ENCODE measurements at regions not wholly inside any gene's neighbourhood (a gene's known extent, or its start where the extent isn't known, plus 50 kb on each side); places are given as distances from the start of the nearest gene placed in this dataset.

DNA sequence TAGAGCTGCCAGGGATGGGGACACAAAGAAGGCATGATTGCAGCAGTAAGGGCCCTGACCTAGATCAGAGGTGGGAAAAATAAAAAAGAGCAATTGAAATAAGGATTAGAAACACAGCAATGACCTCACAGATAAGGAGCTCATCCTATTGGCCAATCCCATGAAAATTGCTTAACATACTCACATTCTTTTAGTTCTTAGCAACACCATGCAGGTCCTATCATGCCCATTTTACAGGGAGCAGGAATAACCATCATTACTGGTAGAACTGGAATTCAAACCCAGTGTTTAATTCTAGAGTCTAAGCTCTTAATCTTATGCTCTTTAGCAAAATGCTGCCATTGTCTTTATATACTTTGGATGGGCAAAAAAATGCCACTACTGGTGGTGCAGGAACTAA is 267.7 kb downstream of the RNF144B start:
- Histone ChIP-seq H3K79me1 (ENCODE audit: low read depth, low read length) (no peaks in the 10 kb centered on the region), H4K91ac (replicated peaks; ENCODE audit: insufficient read length, low read length) (no peak overlapping the region), H2BK12ac (ENCODE audit: low read depth, low read length) (no peak overlapping the region), H4K20me1 (replicated peaks in 1 of 2; ENCODE audit: control insufficient read depth in 1 of 2, insufficient read depth in 2 of 2, low read length in 2 of 2) (no peaks in the 10 kb centered on the region), H3K4me3 (ENCODE audit: extremely low read depth in 1 of 4, insufficient read depth in 2 of 4, low read depth in 3 of 4, low read length in 4 of 4) (no peak overlapping the region), H2AFZ (ENCODE audit: low read length) (no peak overlapping the region), H3K4me1 (replicated peaks in 1 of 4; ENCODE audit: control insufficient read depth in 3 of 4, insufficient read depth in 4 of 4, low read length in 3 of 4) (0 out of 7 replicates have a peak, but pooled peaks cover 0 to 4% (median 1%) of the 10 kb centered on the region in 4 experiments), H4K5ac (ENCODE audit: insufficient read length, low read depth, low read length) (no peak overlapping the region), H3K9ac (replicated peaks in 1 of 4; ENCODE audit: extremely low read depth in 1 of 4, low read depth in 3 of 4, low read length in 3 of 4) (no peak overlapping the region), H3K23me2 (ENCODE audit: low read depth, low read length) (no peaks in the 10 kb centered on the region), H3K36me3 (ENCODE audit: control insufficient read depth in 2 of 4, insufficient read depth in 4 of 4, low read length in 3 of 4) (no peaks in the 10 kb centered on the region), H3K18ac (ENCODE audit: extremely low read depth, low read length) (no peak overlapping the region), H3K4ac (replicated peaks; ENCODE audit: insufficient read length, low read depth, low read length) (no peak overlapping the region), H3K9me3 (ENCODE audit: insufficient read depth in 2 of 2, low read depth in 1 of 2, low read length in 1 of 2) (no peaks in the 10 kb centered on the region), H3K23ac (ENCODE audit: insufficient read length) (no peak overlapping the region), H2AK5ac (ENCODE audit: low read depth, low read length) (no peak overlapping the region), H2BK120ac (replicated peaks; ENCODE audit: low read depth, low read length) (no peak overlapping the region), H3K27ac (ENCODE audit: low read depth, low read length) (no peak overlapping the region), H2BK15ac (ENCODE audit: low read length) (no peak overlapping the region), H3K79me2 (ENCODE audit: control insufficient read depth in 1 of 2, insufficient read depth in 2 of 2, low read length in 2 of 2) (no peaks in the 10 kb centered on the region), H3K4me2 (ENCODE audit: insufficient read depth in 1 of 2, low read depth in 2 of 2, low read length in 2 of 2) (no peak overlapping the region), H2BK5ac (ENCODE audit: low read depth, low read length) (no peak overlapping the region), H3K56ac (replicated peaks; ENCODE audit: insufficient read length, low read depth, low read length) (no peak overlapping the region), H2BK20ac (ENCODE audit: low read length) (no peak overlapping the region), H4K8ac (ENCODE audit: extremely low read depth, insufficient read depth, low read length) (no peak overlapping the region), H3K14ac (ENCODE audit: insufficient read length) (no peak overlapping the region), H3K27me3 (replicated peaks in 1 of 4; ENCODE audit: control insufficient read depth in 3 of 4, extremely low read depth in 1 of 4, insufficient read depth in 3 of 4, low read length in 3 of 4) (no peaks in the 10 kb centered on the region)
- no peak for FAIRE-seq
- ChIA-PET CTCF (ENCODE audit: partially characterized antibody) (interaction anchor here (0.7 to 1.4 kb wide), 2 partner anchors 9 to 93 kb away, joined by 3 read pairs; no protein-coding TSS in a partner anchor), POLR2A (ENCODE audit: partially characterized antibody) (no interaction called here)
- DNase-seq (ENCODE audit: low read depth in 1 of 2, low spot score in 2 of 2): no peak
- TF ChIP-seq, protein P1, sequence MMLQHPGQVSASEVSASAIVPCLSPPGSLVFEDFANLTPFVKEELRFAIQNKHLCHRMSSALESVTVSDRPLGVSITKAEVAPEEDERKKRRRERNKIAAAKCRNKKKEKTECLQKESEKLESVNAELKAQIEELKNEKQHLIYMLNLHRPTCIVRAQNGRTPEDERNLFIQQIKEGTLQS (IDR thresholded peaks at IDR 0.05; ENCODE audit: insufficient read depth, low read depth, low read length): no peak
- TF ChIP-seq TEAD4 (IDR thresholded peaks at IDR 0.05; ENCODE audit: low read depth, low read length) (no peak), NRF1 (IDR thresholded peaks at IDR 0.05; ENCODE audit: low read depth, low read length) (no peak), CTBP2 (IDR thresholded peaks at IDR 0.05; ENCODE audit: borderline replicate concordance, insufficient read depth, insufficient read length, low read length) (no peak), FOSL1 (IDR thresholded peaks at IDR 0.05; ENCODE audit: insufficient read depth, low read depth, low read length) (no peak), ASH2L (IDR thresholded peaks at IDR 0.05; ENCODE audit: low read length) (no peak), RFX5 (IDR thresholded peaks at IDR 0.05; ENCODE audit: borderline replicate concordance, low read depth, low read length) (no peak), GTF2F1 (IDR thresholded peaks at IDR 0.05; ENCODE audit: borderline replicate concordance, low read depth, low read length) (no peak), CBX5 (IDR thresholded peaks at IDR 0.05; ENCODE audit: low read depth, low read length) (no peak), GABPA (IDR thresholded peaks at IDR 0.05; ENCODE audit: borderline replicate concordance, insufficient read depth, low read length) (no peak), SP2 (IDR thresholded peaks at IDR 0.05; ENCODE audit: low read length) (no peak), EGR1 (IDR thresholded peaks at IDR 0.05; ENCODE audit: borderline replicate concordance, low read depth, low read length) (no peak), TAF7 (optimal IDR thresholded peaks at IDR 0.05; ENCODE audit: borderline replicate concordance, low read depth, low read length) (no peak), YY1 (IDR thresholded peaks at IDR 0.05; ENCODE audit: low read depth, low read length) (no peak), KDM1A (IDR thresholded peaks at IDR 0.05; ENCODE audit: borderline replicate concordance, low read length) (no peak)

Data from H1 (cell line).